GM12878 (cell line): ENCODE measurements at regions not wholly inside any gene's neighbourhood (a gene's known extent, or its start where the extent isn't known, plus 50 kb on each side); places are given as distances from the start of the nearest gene placed in this dataset.

Experiments used
- ATF2 ChIP-seq: IDR thresholded peaks from 2 replicates; pipeline ENCODE4 v1.6.1; 2012; ENCODE audit warnings: low read length, inconsistent platforms
- EGR1 ChIP-seq, 2 experiments: IDR thresholded peaks; 1 replicate in 1 of 2; 2 replicates in 1 of 2; pipeline ENCODE4 v1.6.1; 2011 to 2012; ENCODE audit warnings: low read depth in 2 of 2, low read length in 2 of 2, borderline replicate concordance in 1 of 2, mild to moderate bottlenecking in 1 of 2, moderate library complexity in 1 of 2
- FOXM1 ChIP-seq: IDR thresholded peaks from 2 replicates; pipeline ENCODE4 v1.6.1; 2012; ENCODE audit warnings: low read depth, mild to moderate bottlenecking, inconsistent platforms, low read length, moderate library complexity
- MXI1 ChIP-seq: fragments of 150-350 bp; IDR thresholded peaks from 2 replicates; pipeline ENCODE4 v1.6.1; 2011; ENCODE audit warnings: low read depth, mild to moderate bottlenecking, inconsistent platforms, low read length, improper control_type of control experiment
- POLR2A ChIP-seq: IDR thresholded peaks from 2 replicates; pipeline ENCODE4 v1.6.1; 2011; ENCODE audit warnings: low read depth, mild to moderate bottlenecking, low read length
- POLR2AphosphoS2 ChIP-seq: IDR thresholded peaks from 2 replicates; pipeline ENCODE4 v1.6.1; 2011; ENCODE audit warnings: low read depth, mild to moderate bottlenecking, low read length, improper control_type of control experiment, moderate library complexity
- STAT1 ChIP-seq: fragments of 450-650 bp; conservative IDR thresholded peaks from 2 replicates; pipeline ENCODE4 v1.6.1; 2014; ENCODE audit warnings: antibody characterized with exemption, mild to moderate bottlenecking
- TF ChIP-seq, protein P1 (sequence below), 3 experiments: IDR thresholded peaks in 2 of 3; conservative IDR thresholded peaks in 1 of 3; 2 replicates each; pipeline ENCODE4 v1.5.1; 2011; ENCODE audit warnings: low read depth in 3 of 3, low read length in 3 of 3, mild to moderate bottlenecking in 3 of 3, control low read depth in 2 of 3, moderate library complexity in 2 of 3, inconsistent platforms in 1 of 3, mixed read lengths in 1 of 3; ENCODE audit not compliant: control insufficient read depth in 2 of 3, insufficient read depth in 1 of 3; ENCODE audit errors: extremely low read depth in 1 of 3
- TF ChIP-seq, protein P2 (sequence below): fragments of 450-650 bp; IDR thresholded peaks from 2 replicates; pipeline ENCODE4 v1.6.1; 2016; ENCODE audit warnings: mild to moderate bottlenecking, moderate library complexity, borderline replicate concordance

GRCh38 chr6:81938991-81939732 is 186.7 kb upstream of the TENT5A start:
- TF ChIP-seq STAT1 (no peak), POLR2AphosphoS2 (no peak), ATF2 (no peak), MXI1 (no peak), FOXM1 (no peak), POLR2A (no peak), EGR1 (IDR thresholded peaks at IDR 0.05; ENCODE audit: borderline replicate concordance in 1 of 2, low read depth in 2 of 2, low read length in 2 of 2) (no peak)
- TF ChIP-seq, protein P1, sequence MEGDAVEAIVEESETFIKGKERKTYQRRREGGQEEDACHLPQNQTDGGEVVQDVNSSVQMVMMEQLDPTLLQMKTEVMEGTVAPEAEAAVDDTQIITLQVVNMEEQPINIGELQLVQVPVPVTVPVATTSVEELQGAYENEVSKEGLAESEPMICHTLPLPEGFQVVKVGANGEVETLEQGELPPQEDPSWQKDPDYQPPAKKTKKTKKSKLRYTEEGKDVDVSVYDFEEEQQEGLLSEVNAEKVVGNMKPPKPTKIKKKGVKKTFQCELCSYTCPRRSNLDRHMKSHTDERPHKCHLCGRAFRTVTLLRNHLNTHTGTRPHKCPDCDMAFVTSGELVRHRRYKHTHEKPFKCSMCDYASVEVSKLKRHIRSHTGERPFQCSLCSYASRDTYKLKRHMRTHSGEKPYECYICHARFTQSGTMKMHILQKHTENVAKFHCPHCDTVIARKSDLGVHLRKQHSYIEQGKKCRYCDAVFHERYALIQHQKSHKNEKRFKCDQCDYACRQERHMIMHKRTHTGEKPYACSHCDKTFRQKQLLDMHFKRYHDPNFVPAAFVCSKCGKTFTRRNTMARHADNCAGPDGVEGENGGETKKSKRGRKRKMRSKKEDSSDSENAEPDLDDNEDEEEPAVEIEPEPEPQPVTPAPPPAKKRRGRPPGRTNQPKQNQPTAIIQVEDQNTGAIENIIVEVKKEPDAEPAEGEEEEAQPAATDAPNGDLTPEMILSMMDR (IDR thresholded peaks at IDR 0.05 in 2 of 3, conservative IDR thresholded peaks at IDR 0.05 in 1 of 3; ENCODE audit: control insufficient read depth in 2 of 3, extremely low read depth in 1 of 3, insufficient read depth in 1 of 3, low read depth in 3 of 3, low read length in 3 of 3), result no peak
- TF ChIP-seq, protein P2, sequence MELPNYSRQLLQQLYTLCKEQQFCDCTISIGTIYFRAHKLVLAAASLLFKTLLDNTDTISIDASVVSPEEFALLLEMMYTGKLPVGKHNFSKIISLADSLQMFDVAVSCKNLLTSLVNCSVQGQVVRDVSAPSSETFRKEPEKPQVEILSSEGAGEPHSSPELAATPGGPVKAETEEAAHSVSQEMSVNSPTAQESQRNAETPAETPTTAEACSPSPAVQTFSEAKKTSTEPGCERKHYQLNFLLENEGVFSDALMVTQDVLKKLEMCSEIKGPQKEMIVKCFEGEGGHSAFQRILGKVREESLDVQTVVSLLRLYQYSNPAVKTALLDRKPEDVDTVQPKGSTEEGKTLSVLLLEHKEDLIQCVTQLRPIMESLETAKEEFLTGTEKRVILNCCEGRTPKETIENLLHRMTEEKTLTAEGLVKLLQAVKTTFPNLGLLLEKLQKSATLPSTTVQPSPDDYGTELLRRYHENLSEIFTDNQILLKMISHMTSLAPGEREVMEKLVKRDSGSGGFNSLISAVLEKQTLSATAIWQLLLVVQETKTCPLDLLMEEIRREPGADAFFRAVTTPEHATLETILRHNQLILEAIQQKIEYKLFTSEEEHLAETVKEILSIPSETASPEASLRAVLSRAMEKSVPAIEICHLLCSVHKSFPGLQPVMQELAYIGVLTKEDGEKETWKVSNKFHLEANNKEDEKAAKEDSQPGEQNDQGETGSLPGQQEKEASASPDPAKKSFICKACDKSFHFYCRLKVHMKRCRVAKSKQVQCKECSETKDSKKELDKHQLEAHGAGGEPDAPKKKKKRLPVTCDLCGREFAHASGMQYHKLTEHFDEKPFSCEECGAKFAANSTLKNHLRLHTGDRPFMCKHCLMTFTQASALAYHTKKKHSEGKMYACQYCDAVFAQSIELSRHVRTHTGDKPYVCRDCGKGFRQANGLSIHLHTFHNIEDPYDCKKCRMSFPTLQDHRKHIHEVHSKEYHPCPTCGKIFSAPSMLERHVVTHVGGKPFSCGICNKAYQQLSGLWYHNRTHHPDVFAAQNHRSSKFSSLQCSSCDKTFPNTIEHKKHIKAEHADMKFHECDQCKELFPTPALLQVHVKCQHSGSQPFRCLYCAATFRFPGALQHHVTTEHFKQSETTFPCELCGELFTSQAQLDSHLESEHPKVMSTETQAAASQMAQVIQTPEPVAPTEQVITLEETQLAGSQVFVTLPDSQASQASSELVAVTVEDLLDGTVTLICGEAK, result no peak
